ENCODE measurements at regions not wholly inside any gene's neighbourhood (a gene's known extent, or its start where the extent isn't known, plus 50 kb on each side); places are given as distances from the start of the nearest gene placed in this dataset.
"Not testable (repeated sequence)": the region's sequence is repeated elsewhere in the genome, so short reads cannot be mapped to it uniquely, and the experiment has no call there.

DNA sequence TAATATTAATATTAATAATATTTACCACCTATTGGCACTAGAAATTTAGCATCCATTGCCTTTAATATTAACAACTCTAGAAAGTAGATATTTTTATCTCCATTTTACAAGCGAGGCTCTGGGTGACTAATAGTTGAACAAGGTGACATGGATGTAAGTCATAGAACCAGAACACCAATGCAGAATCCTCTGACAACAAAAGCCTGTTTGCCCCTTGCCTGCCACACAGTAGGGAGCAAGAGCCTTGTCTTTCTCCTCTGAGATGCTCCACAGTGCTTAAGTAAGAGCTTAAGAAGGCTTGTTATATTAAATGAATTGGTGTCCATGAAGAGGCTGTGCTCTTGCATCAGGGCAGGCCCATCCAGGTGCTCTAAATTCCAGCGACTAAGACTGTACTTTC is 51.2 kb upstream of the LBX1 start:
- no peaks in the 10 kb centered on the region for H3K9me3 Mint-ChIP-seq
- H3K27me3 Mint-ChIP-seq (ENCODE audit: low read depth): peaks cover 43% of the 10 kb centered on the region
- peaks cover 3% of the 10 kb centered on the region for H3K4me1 Mint-ChIP-seq (ENCODE audit: low read depth)
- DNase-seq (no peak), ATAC-seq (replicated peaks in 1 of 2) (no peak)
- no peak overlapping the region for H3K4me3 Mint-ChIP-seq
- H3K27ac Mint-ChIP-seq: no peak overlapping the region
- H3K36me3 Mint-ChIP-seq (ENCODE audit: insufficient read depth in 2 of 2): no peaks in the 10 kb centered on the region

DNA sequence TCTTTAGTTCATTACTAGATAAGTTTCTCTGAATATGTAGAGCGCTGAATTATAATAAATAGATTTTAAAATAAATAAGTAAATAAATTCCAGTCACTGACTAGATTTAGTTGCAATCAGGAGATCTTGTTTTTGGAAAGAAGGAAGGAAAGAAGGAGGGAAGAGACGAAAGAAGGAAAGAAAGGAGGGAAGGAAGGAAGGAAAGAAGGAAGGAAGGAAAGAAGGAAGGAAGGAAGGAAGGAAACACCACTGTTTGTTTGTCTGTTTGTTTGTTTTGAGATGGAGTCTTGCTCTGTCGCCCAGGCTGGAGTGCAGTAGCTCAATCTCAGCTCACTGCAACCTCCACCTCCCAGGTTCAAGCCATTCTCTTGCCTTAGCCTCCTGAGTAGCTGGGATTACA is 51.7 kb upstream of the LBX1 start:
- ATAC-seq (replicated peaks in 1 of 2); H3K4me3 Mint-ChIP-seq; H3K9me3 Mint-ChIP-seq; H3K27ac Mint-ChIP-seq; H3K4me1 Mint-ChIP-seq (ENCODE audit: low read depth); H3K36me3 Mint-ChIP-seq (ENCODE audit: insufficient read depth in 2 of 2); DNase-seq: not testable (repeated sequence)
- peaks cover 47% of the 10 kb centered on the region for H3K27me3 Mint-ChIP-seq (ENCODE audit: low read depth)

DNA sequence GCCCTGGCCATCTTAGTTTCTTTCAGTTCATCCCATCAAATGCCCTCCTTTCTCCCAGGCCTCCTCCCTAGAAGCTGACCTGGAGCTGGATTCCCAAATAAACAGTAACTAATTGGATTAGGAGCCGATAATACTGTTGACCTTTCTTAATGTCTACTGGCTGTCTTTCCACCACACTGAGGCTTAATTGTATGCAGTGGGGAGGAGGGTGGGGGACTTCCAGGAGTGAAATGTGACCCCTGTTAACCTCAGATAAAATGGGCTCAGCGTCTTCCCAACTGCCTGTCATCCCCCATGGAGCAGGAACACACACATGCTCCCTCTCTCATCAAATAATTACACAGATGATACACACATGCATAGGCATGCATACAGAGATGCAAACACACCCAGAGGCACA is 53.7 kb upstream of the LBX1 start:
- Mint-ChIP-seq H3K36me3 (ENCODE audit: insufficient read depth in 2 of 2) (no peaks in the 10 kb centered on the region), H3K27me3 (ENCODE audit: low read depth) (peaks cover 54% of the 10 kb centered on the region), H3K9me3 (no peaks in the 10 kb centered on the region), H3K4me1 (ENCODE audit: low read depth) (peaks cover 5% of the 10 kb centered on the region), H3K27ac (no peak overlapping the region), H3K4me3 (no peak overlapping the region)
- ATAC-seq (replicated peaks in 1 of 2) (no peak), DNase-seq (no peak)

DNA sequence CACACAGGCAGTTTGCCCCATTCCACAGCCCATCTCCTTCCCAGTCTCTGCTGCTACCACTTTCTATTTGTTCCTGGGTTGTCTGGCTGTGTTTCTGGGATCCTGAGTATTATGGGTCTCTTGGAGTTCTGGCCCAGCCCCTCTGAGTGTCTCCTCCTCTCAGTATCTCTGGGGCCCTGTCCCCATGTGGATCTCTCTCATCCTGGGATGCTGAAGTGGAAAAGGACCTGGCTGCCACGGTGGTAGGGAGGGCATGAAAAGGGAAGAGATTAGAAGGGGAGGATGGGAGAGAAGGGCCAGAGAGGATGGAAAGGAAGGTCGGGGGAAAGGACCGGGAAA is 54.5 kb upstream of the LBX1 start:
- no peak for ATAC-seq (replicated peaks in 1 of 2)
- H3K36me3 Mint-ChIP-seq (ENCODE audit: insufficient read depth in 2 of 2): no peaks in the 10 kb centered on the region
- no peaks in the 10 kb centered on the region for H3K9me3 Mint-ChIP-seq
- no peak for DNase-seq
- peaks cover 5% of the 10 kb centered on the region for H3K4me1 Mint-ChIP-seq (ENCODE audit: low read depth)
- H3K4me3 Mint-ChIP-seq: peak overlapping the region; percentile 41 to 44
- H3K27ac Mint-ChIP-seq: no peak overlapping the region
- peaks cover 58% of the 10 kb centered on the region for H3K27me3 Mint-ChIP-seq (ENCODE audit: low read depth)

DNA sequence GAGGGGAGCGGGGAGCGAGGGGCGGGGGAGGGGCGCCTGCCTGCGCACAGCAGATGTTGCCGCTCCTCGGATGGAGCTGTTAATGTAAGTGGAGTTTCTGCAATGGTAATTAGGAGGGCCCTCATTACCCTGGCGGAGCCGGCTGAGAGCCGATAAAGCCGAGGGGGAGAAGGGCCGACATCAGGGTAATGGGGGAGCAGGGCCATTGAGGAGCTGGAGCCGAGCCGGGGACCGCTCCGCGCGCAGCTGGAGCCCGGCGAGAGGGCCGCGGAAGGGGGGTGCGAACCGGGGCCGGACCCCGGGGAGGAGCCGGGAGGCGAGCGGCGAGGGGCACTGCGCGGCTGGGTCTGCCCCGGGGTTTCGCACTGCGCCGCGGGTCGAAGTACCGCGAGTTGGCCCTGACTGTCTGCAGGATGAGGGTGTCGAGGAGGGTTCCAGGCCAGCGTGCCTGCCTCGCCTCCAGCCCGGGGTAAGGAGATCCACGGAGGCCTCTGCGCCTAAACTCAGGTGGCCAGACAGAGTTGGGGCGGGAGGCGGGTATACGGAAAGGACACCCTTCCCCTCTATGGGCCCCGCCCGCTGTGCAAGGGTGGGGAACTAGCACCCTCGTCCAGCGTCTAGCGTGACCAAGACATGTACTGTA is 55.0 kb upstream of the LBX1 start:
- H3K4me3 Mint-ChIP-seq: peak overlapping the region; percentile 41 to 44
- no peak overlapping the region for H3K27ac Mint-ChIP-seq
- no peaks in the 10 kb centered on the region for H3K9me3 Mint-ChIP-seq
- DNase-seq (no peak), ATAC-seq (replicated peaks in 1 of 2) (peak; percentile 15 to 38)
- peaks cover 5% of the 10 kb centered on the region for H3K4me1 Mint-ChIP-seq (ENCODE audit: low read depth)
- peaks cover 63% of the 10 kb centered on the region for H3K27me3 Mint-ChIP-seq (ENCODE audit: low read depth)
- no peaks in the 10 kb centered on the region for H3K36me3 Mint-ChIP-seq (ENCODE audit: insufficient read depth in 2 of 2)

DNA sequence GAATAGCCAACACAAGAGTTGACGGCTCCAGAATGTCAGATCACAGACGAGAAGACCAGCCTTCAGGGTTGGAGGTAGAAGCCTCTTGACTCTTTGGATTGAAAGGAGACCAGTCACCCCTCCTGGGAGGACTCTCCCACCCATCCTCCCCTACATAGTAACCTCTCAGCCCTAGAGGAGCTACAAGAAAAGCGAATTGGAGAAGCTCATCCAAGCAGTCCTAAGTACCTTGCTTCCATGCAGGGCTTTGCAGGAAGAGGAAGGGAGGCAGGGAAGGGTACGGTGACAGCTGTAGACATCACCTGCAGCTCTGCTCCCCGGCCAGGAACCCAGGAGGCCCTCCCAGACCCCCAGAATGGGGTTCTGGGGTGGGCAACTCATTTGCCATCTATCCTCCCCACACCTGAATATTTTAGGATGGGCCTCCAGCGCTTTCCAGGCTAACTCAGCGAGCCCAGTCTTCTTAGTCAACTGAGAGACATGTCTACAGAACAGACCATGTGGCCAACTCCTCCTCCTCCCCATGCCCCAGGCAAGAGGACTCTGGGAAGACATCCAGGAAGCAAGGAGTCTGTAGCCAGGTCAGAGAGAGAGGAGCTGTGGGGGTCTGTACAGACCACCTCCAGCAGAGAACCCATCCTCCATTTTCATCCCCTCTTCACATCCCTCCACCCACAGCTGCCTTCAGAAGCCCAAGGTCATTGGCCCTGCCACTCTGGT is 55.6 kb upstream of the LBX1 start:
- Mint-ChIP-seq H3K27ac (no peak overlapping the region), H3K27me3 (ENCODE audit: low read depth) (peaks cover 70% of the 10 kb centered on the region), H3K4me1 (ENCODE audit: low read depth) (peaks cover 5% of the 10 kb centered on the region), H3K9me3 (no peaks in the 10 kb centered on the region), H3K4me3 (no peak overlapping the region), H3K36me3 (ENCODE audit: insufficient read depth in 2 of 2) (no peaks in the 10 kb centered on the region)
- ATAC-seq (replicated peaks in 1 of 2) (no peak), DNase-seq (no peak)

DNA sequence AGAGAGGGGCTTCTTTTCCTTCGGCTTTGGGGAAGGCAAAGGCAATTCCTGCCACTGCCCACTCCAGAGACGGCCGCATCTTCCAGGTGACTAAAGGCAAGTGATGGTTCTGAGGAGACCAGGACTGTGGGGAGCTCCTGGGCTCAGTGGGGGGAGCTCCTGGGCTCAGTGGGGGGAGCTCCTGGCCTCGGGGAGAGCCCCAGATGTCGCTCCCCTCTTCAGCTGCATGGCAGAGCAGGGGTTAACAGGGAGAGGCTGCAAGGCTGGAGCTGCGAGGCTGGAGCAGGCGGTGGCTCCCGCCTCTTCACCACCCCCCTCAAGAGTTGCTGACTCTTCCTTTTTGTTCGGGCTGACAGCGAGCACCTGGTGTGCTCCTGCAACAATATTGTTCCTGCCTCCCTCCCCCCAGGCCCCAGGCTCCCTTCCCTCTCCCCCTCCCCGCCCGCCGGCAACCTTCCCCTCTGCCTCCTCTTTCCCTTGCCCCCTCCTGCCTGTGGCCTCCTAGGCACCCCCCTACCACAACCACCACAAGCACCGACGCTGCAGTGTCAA is 56.3 kb upstream of the LBX1 start:
- no peaks in the 10 kb centered on the region for H3K9me3 Mint-ChIP-seq
- no peak overlapping the region for H3K27ac Mint-ChIP-seq
- H3K4me3 Mint-ChIP-seq: no peak overlapping the region
- peaks cover 77% of the 10 kb centered on the region for H3K27me3 Mint-ChIP-seq (ENCODE audit: low read depth)
- no peaks in the 10 kb centered on the region for H3K36me3 Mint-ChIP-seq (ENCODE audit: insufficient read depth in 2 of 2)
- DNase-seq (no peak), ATAC-seq (replicated peaks in 1 of 2) (no peak)
- H3K4me1 Mint-ChIP-seq (ENCODE audit: low read depth): peaks cover 5% of the 10 kb centered on the region

DNA sequence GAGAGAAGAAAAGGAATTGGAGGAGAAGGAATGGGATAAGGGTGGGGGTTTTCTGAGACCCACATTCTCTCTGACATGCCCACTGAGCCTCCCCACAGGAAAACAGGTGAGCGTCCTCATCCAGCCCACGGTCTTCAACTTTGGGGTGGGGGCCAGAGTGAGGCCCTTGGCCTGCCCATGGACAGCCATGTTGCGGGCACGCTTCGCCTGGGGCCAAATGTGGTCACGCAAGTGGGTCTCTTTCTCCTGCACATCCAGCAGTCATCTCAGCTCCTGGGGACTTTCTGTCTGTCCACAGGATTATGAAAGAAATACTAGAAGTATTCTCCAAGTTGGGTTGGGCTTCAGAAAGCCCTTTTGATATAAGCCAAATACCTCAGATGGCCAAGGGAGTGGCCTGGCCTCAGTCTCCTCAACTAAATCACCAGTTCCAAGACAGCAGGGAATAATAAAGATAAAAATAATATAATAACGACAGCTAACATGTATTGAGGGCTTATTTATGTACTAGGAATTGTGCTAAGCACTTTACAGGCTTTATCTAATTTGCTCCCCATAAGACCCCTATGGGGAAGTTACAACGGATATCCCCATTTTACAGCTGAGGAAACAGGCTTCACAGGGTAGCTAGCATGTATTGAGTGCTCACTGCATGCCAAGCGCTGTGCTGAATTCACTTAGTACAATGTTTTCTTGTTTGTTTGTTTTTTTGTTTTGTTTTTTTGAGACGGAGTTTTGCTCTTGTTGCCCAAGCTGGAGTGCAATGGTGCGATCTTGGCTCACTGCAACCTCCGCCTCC is 57.2 kb upstream of the LBX1 start:
- Mint-ChIP-seq H3K36me3 (ENCODE audit: insufficient read depth in 2 of 2) (no peaks in the 10 kb centered on the region), H3K4me3 (no peak overlapping the region), H3K4me1 (ENCODE audit: low read depth) (peaks cover 5% of the 10 kb centered on the region), H3K27me3 (ENCODE audit: low read depth) (peaks cover 83% of the 10 kb centered on the region), H3K27ac (no peak overlapping the region), H3K9me3 (no peaks in the 10 kb centered on the region)
- no peak for ATAC-seq (replicated peaks in 1 of 2)
- DNase-seq: no peak

DNA sequence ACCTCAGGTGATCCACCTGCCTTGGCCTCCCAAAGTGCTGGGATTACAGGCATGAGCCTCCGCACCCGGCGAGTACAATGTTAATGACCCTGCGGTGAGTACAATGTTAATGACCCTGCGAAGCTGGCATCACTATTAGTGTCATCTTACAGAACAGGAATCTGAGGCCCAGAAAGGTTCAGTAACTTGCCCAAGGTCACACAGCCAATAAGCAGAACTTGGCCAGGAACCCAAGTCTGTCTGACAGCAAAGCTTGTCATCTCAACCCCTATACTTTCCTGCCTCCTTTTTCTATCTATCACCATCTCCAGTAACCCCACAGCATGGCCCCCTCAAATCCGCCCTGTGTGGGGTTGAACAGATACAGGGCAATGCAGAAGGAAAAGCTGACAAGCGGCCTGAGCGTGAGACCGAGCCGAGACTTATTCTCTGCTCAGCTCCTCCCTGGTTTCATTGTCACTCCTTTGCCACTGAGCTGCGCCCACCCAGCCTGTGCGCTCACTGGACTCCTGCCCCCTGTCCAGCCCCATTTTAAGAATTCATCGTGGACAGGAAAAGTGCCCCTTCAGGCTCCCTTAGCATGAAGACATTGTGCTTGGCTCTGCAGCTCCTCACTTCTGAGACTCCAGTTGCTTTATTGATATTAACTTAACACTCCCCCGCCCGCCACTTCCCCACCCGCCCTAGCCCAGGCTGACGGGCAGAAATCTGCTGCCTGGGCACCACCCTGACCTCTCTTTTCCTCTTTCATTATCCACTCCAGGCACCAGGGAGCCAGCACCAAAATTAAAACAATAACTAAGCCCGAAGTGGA is 58.1 kb upstream of the LBX1 start:
- H3K9me3 Mint-ChIP-seq: no peaks in the 10 kb centered on the region
- H3K4me1 Mint-ChIP-seq (ENCODE audit: low read depth): peaks cover 5% of the 10 kb centered on the region
- no peak for ATAC-seq (replicated peaks in 1 of 2)
- H3K36me3 Mint-ChIP-seq (ENCODE audit: insufficient read depth in 2 of 2): no peaks in the 10 kb centered on the region
- no peak for DNase-seq
- H3K27me3 Mint-ChIP-seq (ENCODE audit: low read depth): peaks cover 86% of the 10 kb centered on the region
- H3K4me3 Mint-ChIP-seq: no peak overlapping the region
- no peak overlapping the region for H3K27ac Mint-ChIP-seq

DNA sequence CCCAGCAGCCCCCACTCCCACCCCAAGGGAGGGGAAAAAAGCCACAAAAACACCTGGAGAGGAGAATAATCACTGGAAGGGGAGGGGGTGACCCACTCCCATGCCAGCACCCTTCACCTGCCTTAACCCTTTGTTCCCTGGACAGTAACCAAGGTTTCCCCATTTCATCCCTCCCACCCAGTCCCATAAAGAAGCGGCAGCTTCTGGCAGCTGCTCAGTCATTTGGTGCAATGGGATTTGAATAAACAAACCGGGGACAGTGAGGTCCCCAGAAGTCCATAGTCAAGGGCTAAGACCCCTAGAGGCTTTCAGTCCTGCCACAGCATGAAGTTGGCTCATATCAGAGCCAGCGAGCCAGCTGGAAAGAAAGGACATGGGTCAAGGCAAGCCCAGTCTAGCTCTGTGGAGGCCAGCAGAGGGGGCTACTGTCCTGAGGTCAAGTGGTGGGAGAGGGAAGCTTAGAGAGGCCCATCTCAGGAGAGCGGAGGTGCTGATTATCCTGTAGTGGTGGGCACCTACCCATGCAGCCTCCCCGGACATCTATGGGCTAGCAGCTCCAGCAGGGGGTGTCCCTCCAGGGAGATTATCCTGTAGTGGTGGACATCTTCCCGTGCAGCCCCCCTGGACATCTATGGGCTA is 58.9 kb upstream of the LBX1 start:
- Mint-ChIP-seq H3K4me1 (ENCODE audit: low read depth) (peaks cover 10% of the 10 kb centered on the region), H3K27me3 (ENCODE audit: low read depth) (peaks cover 83% of the 10 kb centered on the region), H3K4me3 (no peak overlapping the region), H3K9me3 (no peaks in the 10 kb centered on the region), H3K27ac (no peak overlapping the region), H3K36me3 (ENCODE audit: insufficient read depth in 2 of 2) (no peaks in the 10 kb centered on the region)
- ATAC-seq (replicated peaks in 1 of 2) (no peak), DNase-seq (no peak)

DNA sequence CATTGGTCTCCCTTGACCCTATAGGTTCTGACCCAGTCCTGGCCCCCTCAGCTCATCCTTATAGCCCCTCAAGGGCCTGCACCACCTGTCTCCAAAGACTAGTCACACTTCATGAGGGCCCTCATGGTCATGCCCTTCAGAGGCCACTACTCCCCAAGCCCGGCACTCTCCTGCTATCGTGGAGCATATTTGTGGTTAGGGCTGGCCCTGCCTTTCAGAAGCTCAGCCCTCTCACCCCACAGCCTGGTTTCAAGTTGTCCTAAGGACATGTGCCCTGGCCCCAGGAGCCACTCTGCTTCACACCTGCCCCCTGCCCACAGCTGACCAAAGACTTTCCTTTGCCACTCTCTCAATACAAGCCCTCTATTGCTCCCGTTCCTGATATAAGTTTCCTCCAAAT is 60.3 kb upstream of the LBX1 start:
- Mint-ChIP-seq H3K4me1 (ENCODE audit: low read depth) (peaks cover 10% of the 10 kb centered on the region), H3K27ac (no peak overlapping the region), H3K36me3 (ENCODE audit: insufficient read depth in 2 of 2) (no peaks in the 10 kb centered on the region), H3K27me3 (ENCODE audit: low read depth) (peaks cover 85% of the 10 kb centered on the region), H3K4me3 (no peak overlapping the region), H3K9me3 (no peaks in the 10 kb centered on the region)
- DNase-seq: no peak
- ATAC-seq (replicated peaks in 1 of 2): no peak

DNA sequence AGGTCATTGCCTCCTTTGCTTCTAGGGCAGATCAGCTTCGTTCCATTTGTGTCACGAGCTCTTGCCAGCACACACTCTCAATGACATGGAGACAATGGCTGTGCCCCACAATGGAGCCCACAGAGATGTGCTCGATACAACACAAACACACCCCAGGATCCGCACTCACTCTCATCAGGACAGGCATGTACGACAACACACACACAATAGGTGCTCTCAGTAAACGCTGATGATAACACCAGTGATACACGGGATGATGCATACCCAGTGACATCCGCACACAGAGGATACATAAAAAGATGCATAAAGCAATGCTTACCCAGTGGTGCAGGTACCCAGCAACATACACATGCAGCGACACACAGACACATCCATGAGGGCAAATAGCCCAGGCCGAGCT is 61.2 kb upstream of the LBX1 start:
- H3K4me1 Mint-ChIP-seq (ENCODE audit: low read depth): peaks cover 8% of the 10 kb centered on the region
- H3K36me3 Mint-ChIP-seq (ENCODE audit: insufficient read depth in 2 of 2): no peaks in the 10 kb centered on the region
- no peak overlapping the region for H3K27ac Mint-ChIP-seq
- ATAC-seq (replicated peaks in 1 of 2) (no peak), DNase-seq (no peak)
- peaks cover 80% of the 10 kb centered on the region for H3K27me3 Mint-ChIP-seq (ENCODE audit: low read depth)
- H3K4me3 Mint-ChIP-seq: no peak overlapping the region
- H3K9me3 Mint-ChIP-seq: no peaks in the 10 kb centered on the region
